Activated naive CD4-positive, alpha-beta T cell treated with anti-CD3 and anti-CD28 coated beads, Interleukin-2, amount 50 U/mL, for 72 hours (primary cell): ENCODE measurements at regions not wholly inside any gene's neighbourhood (a gene's known extent, or its start where the extent isn't known, plus 50 kb on each side); places are given as distances from the start of the nearest gene placed in this dataset.

Source experiments
- ATAC-seq, 2 donors: fragments of 150-1000 bp; cut with Tn5 transposase; 2 replicates each; pipeline ENCODE4 v1.10.0; 2021; ENCODE audit warnings: mild to moderate bottlenecking in 2 of 2, moderate library complexity in 2 of 2
- DNase-seq, 2 donors: peaks; one replicate each; pipeline ENCODE4 v3.0.0; 2021 to 2022; ENCODE audit warnings: low spot score in 2 of 2
- H3K27ac Mint-ChIP-seq, 2 donors: one replicate each; pipeline ENCODE4 v1.8.0; 2022; ENCODE audit warnings: mild to moderate bottlenecking in 2 of 2, mixed read lengths in 2 of 2
- H3K36me3 Mint-ChIP-seq, 2 donors: one replicate each; pipeline ENCODE4 v1.8.0; 2022; ENCODE audit warnings: mixed read lengths in 2 of 2
- H3K9me3 Mint-ChIP-seq, 2 donors: one replicate each; pipeline ENCODE4 v1.8.0; 2022; ENCODE audit warnings: mixed read lengths in 2 of 2

- ATAC-seq (no peak), DNase-seq (no peak)
- Mint-ChIP-seq H3K9me3 (no peaks in the 10 kb centered on the region), H3K36me3 (no peaks in the 10 kb centered on the region), H3K27ac (no peak overlapping the region)
Observed at GRCh38 chr4:138941037-138941436, 74.5 kb upstream of the NOCT start.

DNA sequence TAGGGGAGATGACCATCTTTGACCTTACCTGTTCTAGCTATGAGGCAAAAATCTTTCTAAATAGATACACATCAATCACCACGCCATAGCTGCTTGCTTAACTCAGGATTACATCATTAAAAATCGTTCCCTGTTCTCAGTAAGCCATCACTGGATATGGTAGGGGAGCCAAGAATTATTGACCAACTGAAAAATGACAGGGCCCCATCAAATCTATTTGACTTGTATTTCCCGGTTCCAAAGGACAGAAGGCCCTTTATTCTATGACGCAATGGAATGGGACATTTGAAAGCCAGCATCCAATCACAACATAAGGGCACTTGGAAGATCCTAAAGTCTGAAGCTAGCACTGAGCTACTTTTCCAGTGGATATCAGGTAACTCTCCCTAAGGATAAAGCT, 75.6 kb upstream of the NOCT start:
- Mint-ChIP-seq H3K27ac (no peak overlapping the region), H3K36me3 (no peaks in the 10 kb centered on the region), H3K9me3 (no peaks in the 10 kb centered on the region)
- no peak for ATAC-seq
- no peak for DNase-seq

GRCh38 chr4:138938366-138938690, 77.3 kb upstream of the NOCT start:
- Mint-ChIP-seq H3K36me3 (no peaks in the 10 kb centered on the region), H3K9me3 (no peaks in the 10 kb centered on the region), H3K27ac (no peak overlapping the region)
- ATAC-seq (peak in 1 of 2 donors; percentile 63), DNase-seq (no peak)

GRCh38 chr4:138935135-138935807, 80.3 kb upstream of the NOCT start:
- Mint-ChIP-seq H3K36me3 (no peaks in the 10 kb centered on the region), H3K27ac (no peak overlapping the region), H3K9me3 (no peaks in the 10 kb centered on the region)
- DNase-seq = no peak
- no peak for ATAC-seq

- Mint-ChIP-seq H3K27ac (no peak overlapping the region), H3K9me3 (no peaks in the 10 kb centered on the region), H3K36me3 (no peaks in the 10 kb centered on the region)
- ATAC-seq (no peak), DNase-seq (no peak)
Observed at GRCh38 chr4:138927072-138927471, 88.5 kb upstream of the NOCT start.

DNA sequence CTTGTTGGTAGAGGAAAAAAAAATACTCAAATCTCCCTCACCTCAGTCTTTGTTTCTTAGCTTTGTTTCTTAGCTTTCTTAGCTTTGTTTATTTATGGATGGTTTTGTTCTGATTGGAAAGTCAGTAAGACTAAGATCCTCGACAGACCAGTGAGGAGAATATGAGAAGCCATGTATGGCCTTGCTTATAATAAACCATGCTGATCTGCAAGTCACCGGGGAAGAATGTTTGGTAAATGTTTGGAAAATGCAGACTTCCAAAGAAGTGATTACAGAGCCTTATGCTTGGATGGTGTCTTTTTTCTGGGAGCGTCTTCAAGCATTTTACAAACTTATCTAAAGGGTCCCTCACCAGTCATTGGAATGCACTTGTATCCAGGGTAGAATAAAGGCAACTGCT, 90.1 kb upstream of the NOCT start:
- Mint-ChIP-seq H3K9me3 (no peaks in the 10 kb centered on the region), H3K27ac (no peak overlapping the region), H3K36me3 (no peaks in the 10 kb centered on the region)
- ATAC-seq = no peak
- no peak for DNase-seq

DNA sequence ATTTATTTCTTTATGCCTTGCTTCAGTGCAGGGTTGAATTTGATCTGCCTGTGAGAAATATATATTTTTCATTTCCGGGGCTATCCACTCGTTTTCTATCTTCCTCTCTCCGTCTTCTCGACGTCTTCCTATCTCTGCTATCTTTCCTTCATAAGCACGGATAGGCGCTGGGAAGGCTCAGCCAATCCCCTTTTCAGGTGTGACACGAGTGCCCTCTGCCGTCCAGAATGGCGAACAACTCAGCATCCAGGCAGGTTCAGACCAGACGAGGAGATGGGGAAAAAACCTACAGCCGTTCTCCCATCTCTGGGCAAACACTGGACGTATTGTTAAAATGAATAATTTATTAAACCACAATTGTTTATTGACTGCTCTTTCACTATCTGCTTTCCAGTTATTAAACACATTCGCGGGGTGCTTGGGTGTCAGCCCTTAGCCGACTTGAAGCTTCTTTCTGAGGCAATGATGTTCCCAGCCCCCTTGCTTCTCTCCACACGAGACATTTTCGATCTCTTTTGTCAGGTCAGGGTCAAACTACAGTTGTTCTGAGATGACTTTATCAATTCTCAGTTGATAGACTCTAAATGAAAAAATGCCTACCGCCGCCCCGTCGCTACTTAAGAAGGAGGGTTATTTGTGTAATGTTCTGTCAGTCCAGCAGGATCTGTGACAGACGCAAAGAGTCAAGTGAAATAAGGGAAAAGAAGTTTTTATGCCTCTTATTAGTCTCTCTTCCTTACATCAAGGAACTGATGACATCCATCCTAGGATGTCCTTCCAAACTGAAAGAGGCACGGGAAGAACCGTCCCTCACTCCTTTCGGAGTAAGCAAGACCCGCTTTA, 96.3 kb upstream of the NOCT start:
- no peaks in the 10 kb centered on the region for H3K36me3 Mint-ChIP-seq
- ATAC-seq = peak; percentile 72 to 78
- peak overlapping the region in 1 of 2 donors; percentile 17 for H3K27ac Mint-ChIP-seq
- no peaks in the 10 kb centered on the region for H3K9me3 Mint-ChIP-seq
- DNase-seq = peak; percentile 58 to 62

- no peak for ATAC-seq
- no peak overlapping the region for H3K27ac Mint-ChIP-seq
- no peak for DNase-seq
- no peaks in the 10 kb centered on the region for H3K9me3 Mint-ChIP-seq
- H3K36me3 Mint-ChIP-seq = no peaks in the 10 kb centered on the region
Observed at GRCh38 chr4:138918169-138918869, 97.3 kb upstream of the NOCT start.

- DNase-seq (no peak), ATAC-seq (no peak)
- Mint-ChIP-seq H3K9me3 (no peaks in the 10 kb centered on the region), H3K36me3 (no peaks in the 10 kb centered on the region), H3K27ac (no peak overlapping the region)
Observed at GRCh38 chr4:138916763-138917162, 98.8 kb upstream of the NOCT start.

- no peaks in the 10 kb centered on the region for H3K9me3 Mint-ChIP-seq
Observed at GRCh38 chr4:138915756-138916155, 99.8 kb upstream of the NOCT start.

GRCh38 chr4:138912704-138913340, 102.8 kb upstream of the NOCT start:
- ATAC-seq (no peak), DNase-seq (no peak)
- no peaks in the 10 kb centered on the region for H3K9me3 Mint-ChIP-seq
- no peaks in the 10 kb centered on the region for H3K36me3 Mint-ChIP-seq
- no peak overlapping the region for H3K27ac Mint-ChIP-seq

More at GRCh38 chr4:138915756-138916155, 99.8 kb upstream of the NOCT start:
- H3K27ac Mint-ChIP-seq = no peak overlapping the region
- ATAC-seq = no peak
- no peaks in the 10 kb centered on the region for H3K36me3 Mint-ChIP-seq
- DNase-seq = no peak

GRCh38 chr4:138911909-138912703, 103.5 kb upstream of the NOCT start:
- no peak for DNase-seq
- no peaks in the 10 kb centered on the region for H3K9me3 Mint-ChIP-seq
- no peaks in the 10 kb centered on the region for H3K36me3 Mint-ChIP-seq
- no peak for ATAC-seq
- H3K27ac Mint-ChIP-seq = no peak overlapping the region

GRCh38 chr4:138910914-138911336, 104.7 kb upstream of the NOCT start:
- DNase-seq (no peak), ATAC-seq (no peak)
- Mint-ChIP-seq H3K36me3 (no peaks in the 10 kb centered on the region), H3K27ac (no peak overlapping the region), H3K9me3 (no peaks in the 10 kb centered on the region)

GRCh38 chr4:138910195-138910913, 105.2 kb upstream of the NOCT start:
- H3K9me3 Mint-ChIP-seq = no peaks in the 10 kb centered on the region
- H3K27ac Mint-ChIP-seq = no peak overlapping the region
- DNase-seq = no peak
- no peak for ATAC-seq
- H3K36me3 Mint-ChIP-seq = no peaks in the 10 kb centered on the region

- no peaks in the 10 kb centered on the region for H3K9me3 Mint-ChIP-seq
- DNase-seq (no peak), ATAC-seq (no peak)
- H3K27ac Mint-ChIP-seq = no peak overlapping the region
- no peaks in the 10 kb centered on the region for H3K36me3 Mint-ChIP-seq
Observed at GRCh38 chr4:138909587-138909986, 106.0 kb upstream of the NOCT start.

GRCh38 chr4:138908134-138908533, 107.4 kb upstream of the NOCT start:
- DNase-seq = no peak
- ATAC-seq = no peak
- Mint-ChIP-seq H3K36me3 (no peaks in the 10 kb centered on the region), H3K27ac (no peak overlapping the region), H3K9me3 (no peaks in the 10 kb centered on the region)
